ENCODE measurements at regions not wholly inside any gene's neighbourhood (a gene's known extent, or its start where the extent isn't known, plus 50 kb on each side); places are given as distances from the start of the nearest gene placed in this dataset.
"Not testable (repeated sequence)": the region's sequence is repeated elsewhere in the genome, so short reads cannot be mapped to it uniquely, and the experiment has no call there.

DNA sequence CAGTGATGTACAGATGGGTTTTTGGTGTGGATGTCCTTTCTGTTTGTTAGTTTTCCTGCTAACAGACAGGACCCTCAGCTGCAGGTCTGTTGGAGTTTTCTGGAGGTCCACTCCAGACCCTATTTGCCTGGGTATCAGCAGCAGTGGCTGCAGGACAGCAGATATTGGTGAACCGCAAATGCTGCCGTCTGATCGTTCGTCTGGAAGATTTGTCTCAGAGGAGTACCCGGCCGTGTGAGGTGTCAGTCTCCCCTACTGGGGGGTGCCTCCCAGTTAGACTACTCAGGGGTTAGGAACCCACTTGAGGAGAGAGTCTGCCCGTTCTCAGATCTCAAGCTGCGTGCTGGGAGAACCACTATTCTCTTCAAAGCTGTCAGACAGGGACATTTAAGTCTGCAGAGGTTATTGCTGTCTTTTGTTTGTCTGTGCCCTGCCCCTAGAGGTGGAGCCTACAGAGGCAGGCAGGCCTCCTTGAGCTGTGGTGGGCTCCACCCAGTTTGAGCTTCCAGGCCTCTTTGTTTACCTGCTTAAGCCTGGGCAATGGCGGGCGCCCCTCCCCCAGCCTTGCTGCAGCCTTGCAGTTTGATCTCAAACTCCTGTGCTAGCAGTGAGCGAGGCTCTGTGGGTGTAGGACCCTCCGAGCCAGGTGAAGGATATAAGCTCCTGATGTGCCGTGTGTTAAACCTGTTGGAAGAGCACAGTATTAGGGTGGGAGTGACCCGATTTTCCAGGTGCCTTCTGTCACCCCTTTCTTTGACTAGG lies 66.3 kb upstream of the PAM start:
- not testable (repeated sequence) for H3K4ac ChIP-seq (ENCODE audit: low read depth, low read length); H4K8ac ChIP-seq (ENCODE audit: low read depth, low read length); H4K91ac ChIP-seq (ENCODE audit: low read depth, low read length); H3K4me2 ChIP-seq (ENCODE audit: low read length); H3K9me3 ChIP-seq (ENCODE audit: insufficient read depth, low read depth, low read length); H3K4me3 ChIP-seq (ENCODE audit: low read depth, low read length); H3K79me2 ChIP-seq (ENCODE audit: control insufficient read depth, insufficient read depth, low read length, poor library complexity); H2AFZ ChIP-seq (ENCODE audit: insufficient read depth, low read length, poor library complexity); DNase-seq; H3K14ac ChIP-seq (ENCODE audit: low read length); H2BK12ac ChIP-seq (ENCODE audit: low read length); H4K12ac ChIP-seq (ENCODE audit: low read depth, low read length); H3K27me3 ChIP-seq (ENCODE audit: insufficient read depth, low read length); H3K23ac ChIP-seq (ENCODE audit: low read length); H3K79me1 ChIP-seq (ENCODE audit: low read length); H3K36me3 ChIP-seq (ENCODE audit: control insufficient read depth in 1 of 2, insufficient read depth in 2 of 2, low read length in 2 of 2); H3K9ac ChIP-seq (ENCODE audit: low read length); H2AK5ac ChIP-seq (ENCODE audit: low read length); H2BK5ac ChIP-seq (ENCODE audit: low read depth, low read length, poor library complexity); H3K27ac ChIP-seq (ENCODE audit: low read depth, low read length); H2BK120ac ChIP-seq (ENCODE audit: insufficient read depth, low read length, poor library complexity); H3K18ac ChIP-seq (ENCODE audit: low read length); H3K4me1 ChIP-seq (ENCODE audit: control insufficient read depth in 1 of 2, insufficient read depth in 2 of 2, low read length in 2 of 2)
- no CpG with 5 or more reads among the region's 14 CpGs for WGBS (ENCODE audit: extremely low coverage, insufficient coverage, insufficient read length)

- Histone ChIP-seq H2AFZ (ENCODE audit: insufficient read depth, low read length, poor library complexity) (no peak overlapping the region), H3K9me3 (ENCODE audit: insufficient read depth, low read depth, low read length) (peaks cover 9% of the 10 kb centered on the region), H4K8ac (ENCODE audit: low read depth, low read length) (no peak overlapping the region), H3K79me1 (ENCODE audit: low read length) (no peaks in the 10 kb centered on the region), H2BK5ac (ENCODE audit: low read depth, low read length, poor library complexity) (no peak overlapping the region), H3K4ac (ENCODE audit: low read depth, low read length) (no peak overlapping the region), H3K14ac (ENCODE audit: low read length) (no peak overlapping the region), H3K4me3 (ENCODE audit: low read depth, low read length) (no peak overlapping the region), H3K4me2 (ENCODE audit: low read length) (no peak overlapping the region), H2BK12ac (ENCODE audit: low read length) (no peak overlapping the region), H3K79me2 (ENCODE audit: control insufficient read depth, insufficient read depth, low read length, poor library complexity) (no peaks in the 10 kb centered on the region), H3K23ac (ENCODE audit: low read length) (no peak overlapping the region), H3K36me3 (ENCODE audit: control insufficient read depth in 1 of 2, insufficient read depth in 2 of 2, low read length in 2 of 2) (no peaks in the 10 kb centered on the region), H2AK5ac (ENCODE audit: low read length) (no peak overlapping the region), H3K27ac (ENCODE audit: low read depth, low read length) (no peak overlapping the region), H3K9ac (ENCODE audit: low read length) (no peak overlapping the region), H3K4me1 (ENCODE audit: control insufficient read depth in 1 of 2, insufficient read depth in 2 of 2, low read length in 2 of 2) (no peaks in the 10 kb centered on the region), H4K91ac (ENCODE audit: low read depth, low read length) (no peak overlapping the region), H3K18ac (ENCODE audit: low read length) (no peak overlapping the region), H3K27me3 (ENCODE audit: insufficient read depth, low read length) (no peaks in the 10 kb centered on the region), H2BK120ac (ENCODE audit: insufficient read depth, low read length, poor library complexity) (no peak overlapping the region), H4K12ac (ENCODE audit: low read depth, low read length) (no peak overlapping the region)
- no CpG with 5 or more reads among the region's 2 CpGs for WGBS (ENCODE audit: extremely low coverage, insufficient coverage, insufficient read length)
- DNase-seq = no peak
Observed at GRCh38 chr5:102690910-102691309, 64.2 kb upstream of the PAM start.

GRCh38 chr5:102691434-102691833 lies 63.7 kb upstream of the PAM start:
- Histone ChIP-seq H3K14ac (ENCODE audit: low read length) (no peak overlapping the region), H2AFZ (ENCODE audit: insufficient read depth, low read length, poor library complexity) (no peak overlapping the region), H2BK12ac (ENCODE audit: low read length) (no peak overlapping the region), H4K8ac (ENCODE audit: low read depth, low read length) (no peak overlapping the region), H3K27me3 (ENCODE audit: insufficient read depth, low read length) (no peaks in the 10 kb centered on the region), H3K4me3 (ENCODE audit: low read depth, low read length) (no peak overlapping the region), H3K4me2 (ENCODE audit: low read length) (no peak overlapping the region), H3K4ac (ENCODE audit: low read depth, low read length) (no peak overlapping the region), H3K23ac (ENCODE audit: low read length) (no peak overlapping the region), H3K79me1 (ENCODE audit: low read length) (no peaks in the 10 kb centered on the region), H3K27ac (ENCODE audit: low read depth, low read length) (no peak overlapping the region), H2AK5ac (ENCODE audit: low read length) (no peak overlapping the region), H3K9me3 (ENCODE audit: insufficient read depth, low read depth, low read length) (peaks cover 9% of the 10 kb centered on the region), H4K91ac (ENCODE audit: low read depth, low read length) (no peak overlapping the region), H3K18ac (ENCODE audit: low read length) (no peak overlapping the region), H3K4me1 (ENCODE audit: control insufficient read depth in 1 of 2, insufficient read depth in 2 of 2, low read length in 2 of 2) (no peaks in the 10 kb centered on the region), H2BK5ac (ENCODE audit: low read depth, low read length, poor library complexity) (no peak overlapping the region), H3K9ac (ENCODE audit: low read length) (no peak overlapping the region), H3K79me2 (ENCODE audit: control insufficient read depth, insufficient read depth, low read length, poor library complexity) (no peaks in the 10 kb centered on the region), H3K36me3 (ENCODE audit: control insufficient read depth in 1 of 2, insufficient read depth in 2 of 2, low read length in 2 of 2) (no peaks in the 10 kb centered on the region), H4K12ac (ENCODE audit: low read depth, low read length) (no peak overlapping the region), H2BK120ac (ENCODE audit: insufficient read depth, low read length, poor library complexity) (no peak overlapping the region)
- no peak for DNase-seq
- no CpG with 5 or more reads among the region's 1 CpG for WGBS (ENCODE audit: extremely low coverage, insufficient coverage, insufficient read length)

- Histone ChIP-seq H3K36me3 (ENCODE audit: control insufficient read depth in 1 of 2, insufficient read depth in 2 of 2, low read length in 2 of 2) (no peaks in the 10 kb centered on the region), H3K9ac (ENCODE audit: low read length) (no peak overlapping the region), H2AK5ac (ENCODE audit: low read length) (no peak overlapping the region), H3K79me1 (ENCODE audit: low read length) (no peaks in the 10 kb centered on the region), H3K4ac (ENCODE audit: low read depth, low read length) (no peak overlapping the region), H2AFZ (ENCODE audit: insufficient read depth, low read length, poor library complexity) (no peak overlapping the region), H3K27me3 (ENCODE audit: insufficient read depth, low read length) (no peaks in the 10 kb centered on the region), H2BK5ac (ENCODE audit: low read depth, low read length, poor library complexity) (no peak overlapping the region), H3K9me3 (ENCODE audit: insufficient read depth, low read depth, low read length) (no peaks in the 10 kb centered on the region), H3K18ac (ENCODE audit: low read length) (no peak overlapping the region), H3K79me2 (ENCODE audit: control insufficient read depth, insufficient read depth, low read length, poor library complexity) (no peaks in the 10 kb centered on the region), H3K4me1 (ENCODE audit: control insufficient read depth in 1 of 2, insufficient read depth in 2 of 2, low read length in 2 of 2) (no peaks in the 10 kb centered on the region), H3K4me2 (ENCODE audit: low read length) (no peak overlapping the region), H3K4me3 (ENCODE audit: low read depth, low read length) (no peak overlapping the region), H2BK120ac (ENCODE audit: insufficient read depth, low read length, poor library complexity) (no peak overlapping the region), H4K8ac (ENCODE audit: low read depth, low read length) (no peak overlapping the region), H3K14ac (ENCODE audit: low read length) (no peak overlapping the region), H2BK12ac (ENCODE audit: low read length) (no peak overlapping the region), H4K12ac (ENCODE audit: low read depth, low read length) (no peak overlapping the region), H4K91ac (ENCODE audit: low read depth, low read length) (no peak overlapping the region), H3K27ac (ENCODE audit: low read depth, low read length) (no peak overlapping the region), H3K23ac (ENCODE audit: low read length) (no peak overlapping the region)
- no peak for DNase-seq
- WGBS (ENCODE audit: extremely low coverage, insufficient coverage, insufficient read length) = no CpG with 5 or more reads among the region's 1 CpG
Observed at GRCh38 chr5:102700120-102700831, 54.8 kb upstream of the PAM start.

All from trophoblast cell (in vitro differentiated cells and primary cell).